GM21786 (cell line): ENCODE measurements at regions not wholly inside any gene's neighbourhood (a gene's known extent, or its start where the extent isn't known, plus 50 kb on each side); places are given as distances from the start of the nearest gene placed in this dataset.

ENCODE experiments used
- ATAC-seq: cut with Tn5 transposase; IDR thresholded peaks from one replicate; pipeline ENCODE4 v1.9.1; 2021; ENCODE audit not compliant: unreplicated experiment

DNA sequence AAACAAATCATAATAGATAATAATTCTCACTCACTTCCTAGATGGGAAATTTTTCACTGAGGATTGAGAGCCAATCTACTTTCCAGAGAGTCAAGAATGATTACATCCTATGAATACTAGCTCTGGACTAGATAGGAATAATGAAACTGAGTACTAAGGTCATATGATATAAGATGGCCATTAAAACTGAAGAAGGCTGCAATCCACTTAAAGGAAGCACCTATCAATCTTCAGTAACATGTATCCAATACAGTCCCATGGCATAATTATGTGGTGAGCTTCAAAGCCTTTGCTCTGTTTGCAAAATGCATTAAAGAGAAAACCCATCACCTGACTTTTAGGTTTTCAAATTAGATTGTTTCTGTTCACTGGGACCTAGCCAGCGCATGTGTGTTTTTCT, 398.0 kb upstream of the MEIS1 start:
- ATAC-seq, result no peak

DNA sequence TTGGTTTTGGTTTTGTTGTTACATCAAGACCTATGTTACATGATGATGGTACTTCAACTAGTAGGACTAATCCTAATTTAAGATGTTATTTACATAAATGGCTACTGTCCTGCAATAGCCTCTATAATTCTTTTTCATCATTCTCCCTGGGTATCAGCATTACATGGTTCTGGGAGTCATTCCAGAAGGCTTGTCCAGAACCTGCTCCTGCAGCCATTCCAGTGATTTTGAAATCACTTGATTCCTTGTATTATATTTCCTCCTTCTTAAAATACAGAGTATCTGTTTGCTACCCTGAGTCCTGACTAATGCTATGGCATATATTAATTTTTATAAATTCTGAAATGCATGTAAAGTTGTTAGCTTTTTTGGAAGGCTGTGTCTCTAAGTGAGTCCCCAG, 400.5 kb upstream of the MEIS1 start:
- ATAC-seq, result no peak

DNA sequence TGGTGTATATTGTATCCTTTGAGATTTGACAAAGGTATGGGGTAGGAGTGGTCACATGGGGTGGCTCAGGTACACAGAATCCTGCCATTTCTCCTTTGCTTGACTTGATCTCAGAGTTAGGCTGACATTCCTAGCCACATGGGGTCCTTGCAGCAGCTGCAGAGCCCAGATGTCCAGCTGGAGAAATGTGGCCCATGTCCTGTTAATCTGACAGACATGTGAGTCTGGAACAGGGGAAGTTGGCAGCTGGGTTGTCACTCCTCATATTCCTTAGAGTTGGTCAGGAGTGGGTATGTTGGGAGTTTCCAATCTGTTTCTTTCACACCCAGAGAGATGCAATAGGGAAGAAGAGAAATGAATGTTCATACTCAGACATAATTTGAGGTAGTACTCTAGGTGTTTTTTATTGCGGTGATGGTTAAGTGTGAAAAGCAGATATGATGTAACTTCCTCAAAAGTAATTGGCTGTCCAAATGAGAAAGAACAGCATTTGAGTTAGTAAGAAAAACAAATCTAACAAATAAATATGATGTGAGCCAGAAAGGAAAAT, 402.6 kb upstream of the MEIS1 start:
- no peak for ATAC-seq

DNA sequence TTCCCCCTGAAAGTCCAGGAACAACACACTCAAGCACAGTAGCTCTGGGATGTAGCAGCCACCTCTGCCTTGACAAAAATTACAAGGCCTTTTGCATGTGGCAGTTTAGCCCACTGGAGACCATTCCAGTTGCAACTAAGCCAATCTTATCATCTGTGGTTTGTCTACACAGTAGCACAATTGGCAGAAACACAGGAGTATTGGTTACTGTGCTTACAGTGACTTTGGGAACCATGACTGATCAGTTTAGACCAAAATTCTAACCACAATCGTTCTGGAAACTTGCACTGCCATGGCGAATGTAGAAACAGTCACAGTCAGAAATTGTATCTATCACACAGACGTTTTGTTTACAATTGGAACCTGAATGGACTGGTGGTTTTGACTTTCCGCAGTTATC, 403.7 kb upstream of the MEIS1 start:
- ATAC-seq, result no peak

DNA sequence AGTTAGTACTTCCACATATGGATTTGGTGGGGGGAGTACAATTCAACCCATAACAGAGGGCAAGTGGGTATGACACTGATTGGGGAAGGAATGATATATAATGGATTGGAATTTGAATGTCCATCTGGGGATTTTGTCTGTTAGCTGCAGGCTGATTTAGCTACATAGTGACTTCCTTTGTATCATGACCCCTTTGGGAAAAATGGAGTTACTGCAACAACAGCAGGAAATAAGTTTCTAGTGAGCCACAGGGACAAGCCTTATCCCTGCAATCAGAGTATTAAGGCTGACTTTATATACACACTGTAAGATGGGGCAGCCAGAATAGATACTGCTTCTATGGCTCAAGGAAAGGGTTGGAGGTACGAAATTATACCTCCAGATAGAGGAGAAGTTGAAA, 404.4 kb upstream of the MEIS1 start:
- no peak for ATAC-seq

DNA sequence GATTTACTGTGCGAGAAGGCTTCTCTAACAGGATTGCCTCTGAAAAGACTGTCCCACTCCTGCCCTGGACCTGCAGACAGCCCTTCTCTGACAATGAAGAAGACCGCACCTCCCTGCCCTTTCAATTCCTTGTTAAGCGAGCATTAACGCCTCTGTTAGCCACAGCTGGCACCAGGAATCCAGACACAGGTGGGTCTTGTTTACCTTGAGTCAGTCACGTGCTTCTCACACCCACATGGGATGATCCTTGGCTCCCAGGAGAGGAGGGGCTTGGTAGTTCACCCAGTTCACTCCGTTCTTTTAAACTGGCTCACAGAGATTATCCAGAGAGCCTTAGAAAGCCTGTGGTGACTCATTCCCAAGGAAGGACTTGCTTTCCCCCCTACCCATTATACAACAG, 410.5 kb upstream of the MEIS1 start:
- ATAC-seq, result no peak

DNA sequence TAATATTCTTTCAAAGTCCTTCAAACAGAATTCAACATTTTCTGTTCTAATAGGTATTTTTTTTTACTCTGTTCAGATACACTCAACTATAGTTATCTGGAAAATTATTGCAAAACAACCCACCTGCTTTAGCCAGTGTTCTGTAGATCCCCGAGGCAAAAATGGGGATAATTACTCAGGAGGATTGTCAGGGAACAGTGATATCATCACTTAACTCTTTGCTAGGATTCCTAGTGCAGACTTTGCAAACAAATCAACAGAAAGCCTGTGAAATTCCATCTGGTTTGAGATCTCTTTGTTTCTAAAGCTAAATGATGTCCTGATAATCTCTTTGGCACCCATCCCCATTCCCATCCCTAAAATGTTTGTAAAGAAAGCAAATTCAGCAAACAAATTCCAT, 413.6 kb upstream of the MEIS1 start:
- no peak for ATAC-seq

DNA sequence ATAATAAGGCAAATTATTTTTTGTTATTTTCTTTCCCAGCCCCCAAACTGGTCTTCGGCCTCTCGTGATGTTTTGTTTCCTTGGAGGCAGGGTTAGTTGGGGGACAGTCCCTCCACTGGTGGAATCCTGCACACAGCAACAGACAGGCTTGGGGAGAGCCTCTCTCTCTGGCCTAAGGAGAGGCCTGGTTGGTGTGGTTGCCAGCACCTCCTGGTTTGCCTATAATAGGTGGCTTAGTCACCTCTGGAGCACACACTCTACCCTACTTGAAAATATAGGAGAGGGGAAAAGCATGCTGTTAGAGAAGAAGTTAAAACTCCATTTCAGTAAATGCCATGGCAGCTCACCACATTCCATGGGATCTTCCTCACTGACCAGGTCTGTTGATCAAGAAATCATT, 417.2 kb upstream of the MEIS1 start:
- ATAC-seq, result no peak

DNA sequence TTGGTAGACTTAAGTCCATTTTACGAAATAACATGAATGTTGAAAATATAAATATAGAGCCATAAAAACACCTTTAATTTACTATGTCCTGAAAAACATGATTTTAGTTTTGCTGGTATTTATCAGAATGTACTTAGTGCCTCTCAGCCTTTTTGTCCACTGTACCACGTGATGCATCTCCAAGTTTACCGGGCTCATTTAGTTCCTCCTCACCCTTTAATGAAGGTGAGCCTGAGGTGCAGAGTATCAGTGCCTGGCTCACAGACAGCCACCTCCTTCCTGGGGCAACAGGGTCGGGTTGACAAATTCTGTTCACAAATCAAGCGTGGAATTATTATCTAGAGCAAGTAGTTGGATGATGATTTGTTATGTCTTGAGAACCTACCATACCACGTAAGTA, 420.5 kb upstream of the MEIS1 start:
- no peak for ATAC-seq

DNA sequence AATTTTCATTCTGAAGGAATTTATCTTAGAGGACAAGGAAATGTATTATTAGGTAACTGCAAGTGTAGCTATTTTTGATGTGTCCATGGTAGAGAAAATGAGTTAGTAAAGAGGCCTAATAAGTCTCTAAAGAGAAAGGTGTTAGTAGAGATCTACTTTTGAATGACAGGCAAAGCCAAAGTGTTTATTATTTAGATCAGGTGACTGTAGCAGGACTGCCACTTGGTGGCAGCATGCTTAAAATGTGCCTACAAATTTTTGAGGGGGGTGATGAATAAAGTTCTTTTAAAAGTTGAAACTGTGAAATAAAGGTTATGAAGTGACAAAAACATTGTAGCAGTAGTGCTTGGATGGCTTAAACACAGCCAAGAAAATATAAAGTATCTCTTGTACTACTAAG, 421.5 kb upstream of the MEIS1 start:
- no peak for ATAC-seq

DNA sequence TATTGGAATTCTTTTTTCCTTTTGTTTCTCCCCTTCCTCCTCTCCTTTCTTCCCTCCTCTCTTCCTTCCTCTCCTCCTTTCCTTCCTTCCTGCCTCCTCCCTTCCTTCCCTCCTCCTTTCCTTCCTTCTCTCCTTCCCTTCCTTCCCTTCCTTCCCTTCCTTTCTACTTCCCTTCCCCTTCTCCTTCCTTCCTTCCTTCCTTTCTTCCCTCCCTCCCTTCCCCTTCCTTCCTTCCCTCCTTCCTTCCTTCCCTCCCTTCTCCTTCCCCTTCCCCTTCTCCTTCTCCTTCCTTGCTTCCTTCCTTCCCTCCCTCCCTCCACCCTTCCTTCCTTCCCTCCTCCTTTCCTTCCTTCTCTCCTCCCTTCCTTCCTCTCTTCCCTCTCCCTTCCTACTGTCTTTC, 431.0 kb upstream of the MEIS1 start:
- no peak for ATAC-seq

DNA sequence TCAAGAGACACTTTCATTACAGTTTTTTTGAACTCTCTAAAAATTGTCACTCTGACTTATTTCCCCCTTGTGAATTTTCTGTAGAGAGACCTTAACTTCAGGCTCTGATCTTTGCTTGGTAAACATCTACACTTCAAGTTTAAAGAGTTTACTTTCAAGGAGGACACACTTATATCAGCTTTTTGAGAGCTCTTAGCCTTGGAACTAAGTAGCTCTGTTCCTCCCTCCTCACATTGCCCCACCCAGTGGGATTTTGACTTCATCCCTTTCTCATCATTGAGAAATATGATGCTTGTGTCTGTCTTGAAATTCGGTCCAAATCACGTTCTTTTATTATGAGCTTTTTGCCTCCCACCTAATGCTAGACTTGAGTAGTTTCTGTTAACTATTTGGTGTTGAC, 433.4 kb upstream of the MEIS1 start:
- ATAC-seq, result no peak

DNA sequence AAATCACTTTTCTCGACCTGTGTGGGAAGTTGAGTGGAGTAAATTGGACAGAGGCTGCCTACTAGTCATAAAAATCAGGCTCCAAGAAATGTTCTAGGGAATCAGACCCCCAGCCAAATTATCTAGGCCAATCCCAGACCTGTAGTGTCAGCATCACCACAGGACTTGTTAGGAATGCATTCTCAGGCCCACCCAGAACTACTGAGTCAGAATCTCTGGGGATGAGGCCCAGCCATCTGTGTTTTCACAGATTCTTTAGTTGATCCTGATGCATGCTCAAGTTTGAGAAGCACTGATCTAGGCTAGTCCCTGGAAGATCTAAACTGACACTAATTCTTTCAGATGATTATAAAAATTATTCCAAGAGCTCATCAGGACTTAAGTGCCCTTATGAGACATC, 434.0 kb upstream of the MEIS1 start:
- no peak for ATAC-seq

DNA sequence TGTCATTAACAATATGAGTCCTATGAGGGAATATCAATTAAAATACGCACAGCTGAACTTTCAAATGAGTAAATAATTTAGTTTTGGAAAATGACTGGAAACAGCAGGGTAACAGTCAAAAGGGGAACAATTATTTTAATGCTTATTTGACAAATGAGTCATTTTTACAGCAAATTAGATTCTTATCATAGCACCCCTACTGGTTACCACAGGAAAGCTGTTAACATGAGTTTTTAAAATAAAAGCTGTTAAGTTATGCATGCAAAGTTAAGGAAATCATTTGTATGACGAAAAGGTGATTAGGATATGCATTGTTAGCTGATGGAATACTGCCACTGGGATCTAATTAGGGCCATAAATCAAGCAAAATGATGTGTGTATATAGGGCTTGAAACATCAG, 435.1 kb upstream of the MEIS1 start:
- no peak for ATAC-seq

DNA sequence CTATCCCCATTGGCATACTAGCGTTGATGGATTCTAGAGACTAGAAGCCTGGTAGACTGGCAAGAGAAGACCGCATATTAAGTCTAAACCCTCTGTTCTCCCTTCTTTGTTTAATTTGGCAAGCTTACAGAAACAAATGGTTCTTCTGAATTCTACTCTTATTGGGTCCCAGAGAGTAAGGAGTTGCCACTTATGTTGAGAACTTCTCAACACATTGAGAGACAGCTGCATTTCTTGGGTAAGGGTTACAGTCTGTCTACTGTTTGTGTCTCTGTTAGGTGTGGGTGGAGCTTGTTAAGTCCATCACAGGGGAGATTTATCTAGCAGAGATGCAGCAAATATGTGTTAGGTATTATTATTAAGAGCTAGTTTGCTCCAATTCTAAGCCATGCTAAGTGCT, 435.8 kb upstream of the MEIS1 start:
- no peak for ATAC-seq

DNA sequence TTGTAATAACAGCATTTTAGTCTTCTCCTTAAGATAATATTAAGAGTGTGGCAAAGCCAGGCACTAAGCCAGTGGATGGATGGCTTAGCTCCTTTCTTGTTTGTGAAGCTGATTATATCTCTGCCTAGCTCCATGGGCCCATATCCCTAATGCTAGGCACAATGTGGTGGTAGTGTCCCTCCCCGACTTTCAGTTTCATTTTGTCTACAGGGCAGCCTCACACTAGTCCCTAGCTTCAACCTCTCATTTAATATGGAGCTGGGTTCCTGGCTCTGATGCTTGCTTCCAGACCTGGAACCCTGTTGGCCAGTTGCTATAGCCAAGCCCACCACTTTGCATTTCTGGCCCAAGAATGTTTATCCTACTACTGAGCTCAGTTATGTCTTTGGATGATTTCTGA, 437.0 kb upstream of the MEIS1 start:
- no peak for ATAC-seq

DNA sequence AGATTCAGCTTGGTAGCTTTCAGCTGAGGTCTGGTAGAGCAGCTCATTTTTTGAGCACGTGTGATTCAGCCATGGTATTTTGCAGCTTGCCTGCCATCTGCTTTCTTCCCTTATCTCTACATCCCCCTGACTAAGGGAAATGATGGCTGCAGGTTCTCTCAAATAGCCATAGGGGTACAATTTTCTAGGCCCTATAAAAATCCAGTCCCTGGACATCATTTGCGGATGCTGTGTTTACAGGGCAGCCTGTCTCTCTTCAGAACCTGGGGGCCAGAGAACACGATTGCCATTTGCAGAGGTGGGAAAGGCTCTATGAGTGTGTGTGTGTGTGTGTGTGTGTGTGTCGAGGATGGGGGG, 442.7 kb upstream of the MEIS1 start:
- ATAC-seq, result no peak

DNA sequence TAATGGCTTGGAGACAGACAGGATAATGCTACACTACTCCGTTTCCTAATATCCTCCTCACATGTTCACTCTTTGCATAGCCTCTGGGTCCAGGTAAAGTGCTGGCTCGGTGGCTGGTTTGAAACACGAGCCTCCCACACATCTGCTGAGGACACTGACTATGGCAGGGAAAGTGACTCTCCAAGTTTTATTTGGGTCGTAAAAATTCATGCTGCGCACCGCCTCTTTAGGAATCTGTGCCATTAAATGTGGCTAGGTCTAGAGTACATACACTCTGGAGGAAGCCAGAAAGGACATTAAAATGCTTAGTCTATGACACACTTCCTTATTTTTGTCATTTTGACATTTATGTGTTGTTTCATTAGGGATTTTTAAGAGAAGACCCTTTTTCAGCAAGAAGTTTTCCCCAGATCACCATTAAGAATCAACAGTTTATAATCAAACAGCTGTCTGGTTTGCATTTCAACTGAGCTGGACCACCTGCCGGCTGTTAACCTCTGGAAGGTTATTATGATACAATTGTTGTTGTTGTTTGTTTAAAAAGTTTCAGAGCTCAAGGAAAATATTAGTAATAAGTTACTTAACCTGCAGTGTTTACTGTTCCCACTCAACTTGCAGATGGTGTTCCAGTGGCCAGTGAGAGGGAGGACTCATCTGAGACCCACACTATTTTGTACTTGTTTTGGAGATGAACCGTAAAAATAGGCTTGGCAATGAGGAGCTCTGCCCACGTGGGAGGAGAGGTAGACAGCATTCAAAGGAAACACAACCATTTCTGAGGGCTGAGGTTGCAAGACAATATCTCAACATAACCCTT, 443.3 kb upstream of the MEIS1 start:
- ATAC-seq, result no peak

DNA sequence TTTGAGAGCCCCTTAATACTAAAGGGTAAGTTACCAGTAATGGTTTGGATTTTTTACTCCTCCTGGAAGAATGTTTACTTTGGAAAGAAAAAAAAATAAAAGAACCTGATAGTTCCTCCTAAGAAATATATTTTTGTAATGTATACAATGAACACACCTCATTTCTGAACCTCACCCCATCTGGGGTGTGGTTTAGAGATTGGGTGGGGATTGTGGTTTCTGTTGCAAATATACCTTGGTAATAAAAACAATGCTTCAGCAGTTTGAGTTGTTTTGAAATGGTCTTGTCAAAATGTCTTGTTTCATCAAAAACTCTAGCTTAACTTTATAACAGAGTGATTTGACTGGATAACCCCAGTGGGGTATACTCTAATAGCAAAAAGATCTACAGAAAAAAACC, 448.9 kb upstream of the MEIS1 start:
- no peak for ATAC-seq

DNA sequence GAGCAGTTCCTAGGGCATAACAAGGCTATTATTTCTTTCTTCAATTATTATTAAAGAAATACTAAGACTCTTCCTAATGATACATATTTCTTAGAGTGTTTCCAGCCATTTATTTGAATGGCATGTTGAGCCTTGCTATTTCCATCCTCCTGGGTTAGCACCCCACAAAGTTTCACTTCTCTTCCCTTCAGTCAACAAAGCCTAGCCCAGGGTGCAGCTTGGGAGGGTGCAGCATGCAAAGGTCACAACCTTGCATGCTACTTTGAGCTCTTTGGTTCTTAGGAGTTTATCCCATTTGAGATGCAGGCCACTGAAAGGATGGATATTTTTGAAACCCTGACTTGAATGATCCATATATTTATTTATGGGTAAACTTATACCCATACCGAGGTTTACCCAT, 454.4 kb upstream of the MEIS1 start:
- no peak for ATAC-seq

DNA sequence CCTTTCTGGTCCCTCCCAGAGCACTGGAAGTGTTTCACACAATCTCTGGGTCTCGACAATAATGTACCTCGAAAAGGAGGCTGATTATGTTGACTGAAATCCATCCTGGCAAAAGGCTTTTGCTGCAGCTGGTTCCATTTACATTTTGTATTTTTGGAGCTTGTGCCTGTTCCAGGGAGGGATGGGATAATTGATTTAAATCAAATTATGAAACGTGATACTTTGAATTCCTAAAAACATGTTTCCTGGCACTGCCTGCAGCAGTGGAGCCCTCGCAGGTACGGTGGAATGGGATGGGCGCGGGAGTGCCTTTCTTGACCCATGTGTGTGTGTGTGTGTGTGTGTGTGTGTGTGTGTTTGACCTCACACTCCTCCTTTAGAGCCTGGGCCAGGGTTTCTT, 455.5 kb upstream of the MEIS1 start:
- no peak for ATAC-seq

DNA sequence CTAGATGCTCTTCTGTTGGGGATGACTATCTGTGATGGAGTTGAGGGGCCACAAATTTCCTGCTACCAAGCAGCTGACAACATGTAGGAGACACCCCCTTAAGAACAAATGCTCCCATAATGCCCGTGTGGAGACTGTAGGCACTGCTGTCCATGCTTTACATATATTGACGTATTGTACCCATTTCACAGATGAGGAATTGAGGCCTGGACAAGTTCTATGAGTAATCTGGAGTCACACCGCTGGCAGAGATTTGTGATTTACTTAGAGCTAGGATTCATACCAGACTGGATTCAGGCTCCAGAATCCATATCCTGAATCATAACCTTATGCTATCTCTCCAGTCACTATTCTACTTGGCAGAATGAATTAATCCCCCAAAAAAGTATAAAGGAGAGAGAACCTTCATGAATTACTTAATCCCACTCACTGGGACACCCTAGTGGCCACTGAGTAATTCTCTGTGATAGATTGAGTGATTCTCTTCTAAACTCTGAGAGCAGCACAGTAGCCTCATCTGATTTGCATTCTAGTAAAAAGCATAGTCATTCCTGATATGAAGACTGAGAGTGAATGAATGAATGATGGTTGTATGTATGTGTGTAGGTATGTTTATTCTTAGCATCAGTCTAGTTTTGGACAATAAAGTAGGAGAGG, 460.7 kb upstream of the MEIS1 start:
- no peak for ATAC-seq

DNA sequence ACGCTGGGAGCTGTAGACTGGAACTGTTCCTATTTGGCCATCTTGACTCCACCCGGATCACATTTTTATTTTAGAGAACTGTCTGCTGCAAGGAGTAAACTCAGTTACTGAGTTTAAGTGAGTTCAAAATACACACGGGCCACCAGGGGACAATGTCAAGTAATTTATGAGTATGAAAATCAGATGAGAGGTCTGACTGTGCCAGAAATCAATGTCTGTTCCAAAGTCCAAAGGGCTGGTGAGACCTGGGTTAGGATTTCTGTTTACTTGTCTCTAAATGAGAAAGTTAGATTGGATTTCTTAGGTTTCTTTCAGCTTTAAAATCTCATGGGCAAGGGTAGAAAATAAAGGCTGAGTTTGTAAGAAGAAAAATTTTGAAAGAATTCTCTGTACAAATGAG, 465.8 kb upstream of the MEIS1 start:
- ATAC-seq, result no peak
